GM19468 (cell line): ENCODE measurements at regions not wholly inside any gene's neighbourhood (a gene's known extent, or its start where the extent isn't known, plus 50 kb on each side); places are given as distances from the start of the nearest gene placed in this dataset.
"Not testable (repeated sequence)": the region's sequence is repeated elsewhere in the genome, so short reads cannot be mapped to it uniquely, and the experiment has no call there.

Experiments used
- ATAC-seq: cut with Tn5 transposase; IDR thresholded peaks from one replicate; pipeline ENCODE4 v1.9.1; 2021; ENCODE audit warnings: mild to moderate bottlenecking, moderate library complexity, moderate number of reproducible peaks; ENCODE audit not compliant: unreplicated experiment; ENCODE audit errors: extremely low read depth

DNA sequence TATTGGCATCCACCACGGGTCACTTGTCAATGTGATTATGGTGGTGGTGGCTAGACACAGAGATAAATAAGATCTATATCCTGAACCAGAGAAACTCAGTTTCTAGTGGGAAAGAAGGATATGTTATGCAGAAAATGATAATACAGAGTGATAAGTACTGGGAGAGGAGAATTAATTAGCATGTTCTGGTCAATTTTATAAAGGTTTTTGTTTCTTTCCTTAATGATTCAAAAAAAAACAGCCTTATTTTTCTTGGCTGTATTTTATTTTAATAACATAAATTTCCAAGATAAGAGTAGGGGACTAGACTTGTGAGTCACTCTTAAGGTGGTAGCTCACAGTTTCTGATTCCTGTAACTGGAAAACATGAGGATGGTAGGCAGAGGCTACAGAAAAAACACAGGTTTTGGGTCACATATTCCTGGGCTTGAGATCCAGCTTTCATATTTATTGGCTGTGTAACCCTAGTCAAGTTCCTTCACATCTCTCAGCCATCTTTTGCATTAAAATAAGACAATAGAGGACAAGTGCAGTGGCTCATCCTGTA, 350.3 kb upstream of the RPS23 start:
- ATAC-seq: no peak

DNA sequence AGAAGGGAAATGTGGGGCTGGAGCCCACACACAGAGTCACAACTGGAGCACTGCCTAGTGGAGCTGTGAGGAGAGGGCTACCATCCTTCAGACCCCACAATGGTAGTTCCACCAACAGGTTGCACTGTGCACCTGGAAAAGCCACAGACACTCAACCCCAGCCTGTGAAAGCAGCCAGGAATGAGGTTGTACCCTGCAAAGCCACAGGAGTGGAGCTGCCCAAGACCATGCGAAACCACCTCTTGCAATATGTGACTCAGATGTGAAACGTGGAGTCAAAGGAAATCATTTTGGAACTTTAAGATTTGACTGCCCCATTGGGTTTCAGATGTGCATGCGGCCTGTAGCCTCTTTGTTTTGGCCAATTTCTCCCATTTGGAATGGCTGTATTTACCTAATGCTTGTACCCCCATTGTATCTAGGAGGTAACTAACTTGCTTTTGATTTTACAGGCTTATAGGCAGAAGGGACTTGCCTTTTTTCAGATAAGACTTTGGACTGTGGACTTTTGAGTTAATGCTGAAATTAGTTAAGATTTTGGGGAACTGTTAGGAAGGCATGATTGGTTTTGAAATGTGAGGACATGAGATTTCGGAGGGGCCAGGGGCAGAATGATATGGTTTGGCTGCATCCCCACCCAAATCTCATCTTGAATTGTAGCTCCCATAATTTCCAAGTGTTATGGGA, 348.9 kb upstream of the RPS23 start:
- not testable (repeated sequence) for ATAC-seq

DNA sequence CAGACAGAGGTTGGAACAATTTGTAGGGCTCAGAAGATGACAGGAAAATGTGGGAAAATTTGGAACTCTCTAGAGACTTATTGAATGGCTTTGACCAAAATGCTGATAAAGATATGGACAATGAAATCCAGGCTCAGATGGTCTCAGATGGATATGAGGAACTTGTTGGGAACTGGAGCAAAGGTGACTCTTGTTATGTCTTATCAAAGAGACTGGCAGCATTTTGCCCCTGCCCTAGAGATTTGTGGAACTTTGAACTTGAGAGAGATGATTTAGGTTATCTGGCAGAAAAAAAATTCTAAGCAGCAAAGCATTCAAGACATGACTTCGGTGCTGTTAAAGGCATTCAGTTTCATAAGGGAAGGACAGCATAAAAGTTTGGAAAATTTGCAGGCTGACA, 347.9 kb upstream of the RPS23 start:
- not testable (repeated sequence) for ATAC-seq

DNA sequence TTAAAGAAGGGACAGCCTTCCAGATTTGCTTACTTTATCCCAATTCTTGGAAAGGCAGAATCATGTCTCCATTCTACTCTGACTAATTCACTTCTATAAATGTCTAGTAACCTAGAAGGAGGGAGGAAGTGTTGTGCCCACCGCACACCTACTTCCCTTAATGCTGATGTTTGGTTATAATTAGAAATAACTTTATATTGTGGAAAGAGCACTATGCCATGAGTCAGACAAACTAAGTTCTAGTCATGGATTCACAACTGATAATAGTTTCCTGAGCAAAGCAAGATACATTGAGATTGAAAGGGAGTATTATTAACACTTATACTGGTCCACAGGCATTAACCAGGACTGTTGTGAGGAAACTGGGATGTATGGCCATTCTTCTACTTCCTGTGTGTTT, 345.9 kb upstream of the RPS23 start:
- no peak for ATAC-seq

DNA sequence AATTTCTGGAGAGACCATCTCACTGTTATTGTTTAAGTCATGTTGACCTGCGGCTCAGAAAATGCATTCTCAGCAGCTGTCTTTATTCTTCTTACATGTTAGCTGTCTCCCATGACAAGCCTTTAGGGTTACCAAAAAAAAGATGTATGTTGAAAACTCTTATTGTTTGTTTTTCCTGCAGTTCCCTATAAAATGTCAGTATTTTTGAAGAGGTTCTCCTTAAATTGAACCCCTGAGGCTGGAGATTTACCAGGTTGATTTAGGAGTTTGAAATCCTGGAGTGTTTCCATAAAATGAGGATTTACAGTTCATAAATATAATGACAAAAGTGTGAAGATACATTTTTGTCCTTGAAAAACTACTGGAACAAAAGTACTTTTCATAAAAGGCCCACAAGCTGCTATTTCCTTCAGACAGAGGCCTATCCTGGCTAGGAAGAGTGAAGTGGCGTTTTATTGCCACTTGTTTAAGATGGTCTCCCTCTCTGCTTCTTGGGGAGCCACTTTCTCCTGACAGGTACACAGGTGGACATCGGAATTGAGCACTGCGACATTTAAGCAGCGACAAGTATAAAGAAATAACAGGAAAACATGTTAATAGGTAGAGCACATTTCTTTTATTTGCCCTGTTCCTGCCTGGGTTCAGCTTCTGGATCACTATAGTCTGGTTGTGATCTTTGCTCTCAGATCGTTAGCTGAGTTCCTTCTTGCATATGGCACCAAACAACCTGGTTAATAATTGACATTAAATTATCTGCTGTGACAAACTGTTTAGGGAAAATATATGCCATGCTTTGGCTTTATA, 344.8 kb upstream of the RPS23 start:
- ATAC-seq: no peak

DNA sequence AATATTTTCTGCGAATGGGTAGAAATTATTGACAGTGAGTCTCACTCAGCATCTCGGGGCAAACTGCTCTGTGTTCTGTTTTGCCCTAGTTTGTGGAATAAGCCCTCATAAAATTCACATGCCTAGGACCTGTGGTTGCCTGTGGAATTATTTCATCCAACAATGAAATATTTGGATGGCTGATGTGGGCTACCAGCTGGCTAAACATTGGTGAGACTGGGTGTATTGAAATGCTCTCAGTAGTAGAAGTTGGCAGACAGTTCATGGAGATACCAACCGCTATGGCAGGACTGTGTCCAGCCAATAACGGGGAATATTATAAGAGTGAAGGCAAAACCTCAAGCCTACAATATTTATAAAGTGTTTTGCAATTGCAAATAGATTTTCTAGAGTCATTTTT, 344.1 kb upstream of the RPS23 start:
- no peak for ATAC-seq

DNA sequence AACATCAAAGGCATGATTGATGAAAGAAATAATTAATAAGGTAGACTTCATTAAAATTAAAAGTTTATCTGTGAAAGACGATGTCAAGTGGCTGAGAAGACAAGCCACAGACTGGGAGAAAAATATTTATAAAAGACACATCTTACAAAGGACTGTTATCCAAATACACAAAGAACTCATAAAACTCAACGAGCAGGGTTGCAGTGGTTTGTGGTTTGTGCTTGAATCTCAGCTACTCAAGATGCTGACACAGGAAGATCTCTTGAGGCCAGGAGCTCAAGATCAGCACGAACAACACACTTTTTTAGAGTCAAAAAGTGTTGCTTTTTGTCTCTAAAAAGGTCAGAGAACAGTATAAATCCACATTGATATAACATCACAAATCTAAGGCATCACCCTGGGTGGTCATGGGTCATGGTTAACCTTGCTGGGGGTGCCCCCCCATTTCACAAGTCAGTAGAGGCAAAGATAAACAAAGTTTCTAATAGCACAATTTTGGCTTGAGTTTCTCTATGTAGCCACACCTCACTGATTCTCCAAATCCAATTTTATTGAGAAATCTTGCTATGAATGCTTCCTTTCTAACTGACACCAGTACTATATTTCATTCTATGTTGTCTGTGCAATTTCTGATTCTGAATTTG, 342.9 kb upstream of the RPS23 start:
- ATAC-seq: no peak

DNA sequence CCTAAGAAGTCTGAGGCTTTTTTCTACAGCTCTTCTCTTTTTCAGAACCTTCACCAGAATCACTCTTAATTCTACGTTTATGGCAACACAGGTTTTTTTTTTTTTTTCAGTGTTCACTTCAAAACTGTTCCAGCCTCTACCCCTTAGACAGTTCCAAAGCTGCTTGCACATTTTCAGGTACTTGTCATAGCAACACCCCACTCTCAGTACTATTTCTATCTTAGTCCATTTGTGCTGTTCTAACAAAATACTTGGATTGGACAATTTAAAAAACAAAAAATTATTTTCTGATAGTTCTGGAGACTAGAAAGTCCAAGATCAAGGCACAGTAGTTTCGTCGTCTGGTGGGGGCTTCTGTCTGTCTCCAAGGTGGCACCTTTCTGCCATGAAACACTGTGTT, 340.9 kb upstream of the RPS23 start:
- no peak for ATAC-seq

DNA sequence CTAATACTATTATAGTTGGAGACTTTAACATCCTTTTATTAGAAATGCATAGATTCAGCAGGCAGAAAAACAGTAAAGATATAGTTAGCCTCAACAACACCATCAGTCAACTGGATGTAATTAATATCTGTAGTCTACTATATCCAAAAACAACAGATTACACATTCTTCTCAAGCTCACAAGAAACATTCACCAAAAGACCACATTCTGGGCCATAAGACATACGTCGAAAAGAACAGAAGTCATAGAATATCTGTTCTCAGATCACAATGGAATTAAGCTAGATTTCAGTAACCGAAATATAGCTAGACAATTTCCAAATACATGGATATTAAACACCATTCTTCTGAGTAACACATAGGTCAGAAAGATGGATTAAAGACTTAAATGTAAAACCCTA, 336.6 kb upstream of the RPS23 start:
- ATAC-seq: no peak

DNA sequence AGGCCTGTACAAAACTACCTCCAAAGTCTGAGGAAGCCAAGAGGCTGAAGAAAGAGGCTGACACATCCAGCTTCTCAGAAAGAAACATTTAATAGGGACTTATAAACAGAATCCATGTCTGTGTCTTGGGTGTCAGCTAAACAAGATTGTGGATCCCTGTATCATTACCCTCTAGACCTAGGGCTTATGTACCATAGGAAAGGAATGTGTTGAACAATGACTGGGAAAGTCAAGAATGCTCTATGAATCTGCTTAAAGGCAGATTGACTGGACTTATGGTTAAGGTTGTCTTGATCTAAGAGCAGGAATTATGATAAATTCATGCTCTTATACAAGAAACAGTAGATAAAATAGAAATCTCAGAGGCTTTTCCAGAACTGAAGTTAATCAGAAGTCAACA, 335.7 kb upstream of the RPS23 start:
- no peak for ATAC-seq

DNA sequence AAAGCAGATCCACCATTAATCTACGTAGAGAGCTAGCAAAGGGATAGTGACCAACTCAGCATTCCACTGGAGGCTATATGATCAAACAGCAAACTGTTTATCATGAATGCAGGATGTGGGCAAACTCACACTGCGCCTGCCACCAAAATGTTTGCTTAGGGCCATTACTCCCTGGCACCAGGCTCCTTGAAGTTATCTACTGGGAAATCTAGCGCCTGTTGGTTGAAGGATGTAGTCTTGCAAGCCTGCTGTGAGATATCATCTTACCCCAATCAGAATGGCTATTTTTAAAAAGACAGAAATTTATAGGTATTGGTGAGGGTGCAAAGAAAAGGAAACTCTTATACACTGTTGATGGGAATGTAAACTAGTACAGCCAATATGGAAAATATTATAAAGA, 332.5 kb upstream of the RPS23 start:
- ATAC-seq: no peak

DNA sequence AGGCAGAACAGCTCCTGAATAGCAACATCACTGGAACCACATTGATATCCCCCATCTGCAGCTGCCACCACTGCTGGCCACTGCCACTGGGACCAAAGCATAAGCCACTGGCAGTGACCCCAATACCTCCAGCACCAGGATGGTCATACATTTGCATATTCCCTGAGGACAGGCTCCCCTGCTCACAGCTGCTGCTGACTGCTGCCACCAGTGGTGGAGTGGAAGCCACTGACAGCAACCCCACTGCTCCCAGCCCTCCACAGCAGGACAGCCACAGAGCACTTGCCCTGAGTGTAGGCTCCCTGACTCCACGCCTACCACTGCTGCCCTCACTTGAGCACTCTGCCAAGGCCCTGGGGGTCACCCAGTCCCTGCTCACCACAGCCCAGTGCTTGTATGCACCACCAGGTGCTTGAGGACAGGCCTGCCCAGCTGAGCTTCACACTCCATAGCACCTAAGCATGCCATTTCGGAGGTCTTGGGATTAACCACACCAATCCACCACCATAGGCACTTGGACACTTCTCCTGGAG, 327.4 kb upstream of the RPS23 start:
- ATAC-seq: no peak

DNA sequence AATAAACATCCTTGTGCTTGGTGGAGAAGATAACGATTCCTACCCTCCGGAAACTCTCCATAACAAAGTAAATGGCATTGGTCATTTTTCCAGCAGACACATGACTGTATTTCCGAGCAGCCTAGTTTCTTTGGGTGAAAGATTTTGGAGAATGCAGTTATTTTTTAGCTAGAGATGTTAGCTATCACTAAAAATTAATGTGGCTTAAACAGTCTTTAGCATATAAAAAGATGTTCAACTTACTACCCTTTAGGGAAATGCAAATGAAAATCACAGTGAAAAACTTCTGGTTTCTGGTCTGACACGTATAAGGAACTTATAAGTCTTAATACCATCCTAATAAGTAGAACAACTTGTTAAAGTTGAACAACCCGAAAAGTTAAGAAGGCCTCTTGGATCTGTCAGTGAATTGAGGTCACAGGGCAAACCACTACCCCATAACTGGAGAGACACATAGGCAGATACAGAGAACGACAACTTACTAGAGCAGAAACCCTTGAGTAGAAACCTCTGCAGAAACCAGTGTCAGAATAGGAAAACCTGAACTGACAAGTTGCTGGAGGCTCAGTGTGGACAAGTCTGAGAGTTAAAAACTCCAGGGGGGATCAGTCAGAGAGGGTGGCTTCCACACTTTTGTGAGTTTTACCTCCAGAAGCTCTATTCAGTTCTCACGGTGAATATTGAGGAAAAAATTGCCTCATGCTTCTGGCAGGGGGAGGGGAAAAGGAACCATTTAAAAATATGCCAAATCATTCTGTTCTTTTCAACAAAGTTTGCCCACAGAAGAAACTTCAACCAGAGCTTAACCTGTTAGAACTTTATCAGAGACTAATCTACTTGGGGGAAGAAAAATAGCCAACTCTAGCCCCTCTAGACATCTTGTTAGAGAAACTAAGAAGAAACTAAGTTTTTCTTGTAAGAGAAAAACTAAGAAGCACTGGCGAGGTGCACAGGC, 325.2 kb upstream of the RPS23 start:
- no peak for ATAC-seq

DNA sequence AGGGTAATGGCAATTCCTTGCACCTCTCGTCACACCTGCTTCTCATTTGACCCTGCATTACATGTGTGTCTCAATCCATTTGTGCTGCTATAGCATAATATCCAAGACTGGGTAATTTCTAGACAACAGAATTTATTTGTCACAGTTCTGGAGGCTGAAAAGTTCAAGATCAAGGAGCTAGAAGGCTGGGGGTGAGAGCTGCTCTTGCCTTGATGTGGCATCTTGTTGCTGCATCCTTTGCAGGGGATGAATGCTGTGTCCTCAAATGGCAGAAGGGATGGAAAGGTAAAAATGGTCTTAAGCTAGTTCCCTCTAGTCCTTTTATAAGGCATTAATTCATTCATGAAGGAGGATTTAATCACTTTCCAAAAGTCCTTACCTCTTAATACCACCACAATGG, 323.7 kb upstream of the RPS23 start:
- ATAC-seq: no peak

DNA sequence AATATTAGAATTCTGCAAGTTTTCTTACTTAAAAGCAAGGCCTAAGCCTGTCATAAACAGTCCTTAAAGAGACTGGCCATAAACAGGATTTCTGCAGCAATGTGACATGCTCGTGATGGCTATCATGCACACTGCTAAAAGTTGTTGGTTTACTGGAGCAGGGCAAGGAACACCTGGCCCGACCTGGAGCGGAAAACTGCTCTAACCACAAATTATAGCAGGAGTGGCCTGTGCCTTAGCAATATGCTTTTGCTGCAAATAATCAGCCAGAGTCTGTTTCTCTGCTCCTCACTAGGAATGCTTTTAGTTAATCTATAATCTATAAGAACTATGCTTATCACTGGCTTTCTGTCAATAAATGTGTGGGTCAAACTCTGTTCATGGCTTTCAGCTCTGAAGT, 322.9 kb upstream of the RPS23 start:
- no peak for ATAC-seq

DNA sequence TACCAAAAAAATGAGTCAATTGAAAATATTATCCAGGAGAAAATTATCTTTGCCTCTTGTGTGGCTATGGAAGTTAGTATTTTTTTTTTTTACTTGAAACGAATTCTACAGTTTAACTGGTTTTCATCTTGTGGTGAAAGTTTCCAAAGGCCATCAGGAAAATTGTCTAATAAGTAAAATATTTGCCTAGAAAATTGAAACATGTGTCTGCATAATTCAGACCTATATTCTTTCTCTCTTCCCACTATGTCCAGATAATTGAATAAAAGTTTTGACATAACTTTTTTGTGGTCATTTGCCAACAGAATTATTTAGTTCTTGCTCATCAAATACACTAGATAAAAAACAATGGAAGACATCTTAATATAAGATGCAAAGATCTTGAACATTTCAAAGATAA, 321.5 kb upstream of the RPS23 start:
- no peak for ATAC-seq

DNA sequence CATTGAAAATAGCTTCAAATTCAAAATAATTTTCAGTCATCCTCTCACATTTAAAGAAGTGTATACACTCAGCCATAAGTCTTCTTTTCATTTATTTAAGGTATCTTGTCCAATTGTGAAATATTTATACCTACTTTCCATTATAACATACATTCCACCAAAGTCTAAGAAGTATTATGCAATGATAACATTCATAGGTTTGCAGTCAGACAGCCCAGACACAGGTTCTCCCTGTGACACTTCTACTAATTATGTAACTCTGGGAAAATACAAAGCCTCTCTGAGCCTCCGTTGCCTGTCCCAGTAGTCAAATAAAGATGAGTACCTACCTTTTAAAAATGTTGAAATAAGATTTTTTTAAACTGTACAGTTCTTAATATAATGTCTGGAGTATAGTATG, 320.9 kb upstream of the RPS23 start:
- no peak for ATAC-seq

DNA sequence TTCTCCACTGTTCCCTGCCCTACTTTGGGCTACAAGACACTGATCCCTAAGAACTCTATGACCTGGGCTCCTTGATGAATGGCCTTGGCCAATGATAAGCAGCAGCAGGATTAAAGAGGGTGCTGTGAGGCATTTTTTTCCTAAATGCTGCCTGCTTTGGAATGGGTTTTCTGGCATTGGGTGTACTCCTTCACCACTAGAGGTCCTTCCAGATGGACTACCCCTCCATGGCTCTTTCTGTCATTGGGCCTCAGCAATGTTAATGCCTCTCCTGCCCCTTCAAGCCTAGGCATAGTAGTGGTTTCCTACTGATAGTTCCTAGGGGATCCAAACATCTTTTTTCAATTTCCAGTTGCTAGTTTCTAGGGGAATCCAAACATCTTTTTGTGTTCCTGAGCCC, 319.3 kb upstream of the RPS23 start:
- no peak for ATAC-seq

DNA sequence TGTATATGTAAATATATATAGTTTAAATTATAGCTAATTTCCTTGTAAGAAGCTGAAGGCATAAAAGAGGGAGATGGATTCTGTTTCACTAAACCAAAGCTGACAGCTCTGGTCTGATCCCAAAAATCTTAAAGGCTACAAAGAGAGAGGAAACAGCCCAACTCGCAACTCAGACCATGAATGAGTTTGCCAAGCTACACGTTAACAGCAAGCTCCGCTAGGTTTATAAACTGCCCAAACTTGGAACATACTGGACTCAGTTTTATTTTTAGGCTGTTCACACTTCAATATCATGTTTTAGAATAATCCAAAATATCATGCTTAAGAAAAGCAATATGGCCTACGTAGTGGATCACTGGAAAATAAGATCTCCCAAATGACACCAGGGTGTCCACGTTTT, 318.3 kb upstream of the RPS23 start:
- no peak for ATAC-seq

DNA sequence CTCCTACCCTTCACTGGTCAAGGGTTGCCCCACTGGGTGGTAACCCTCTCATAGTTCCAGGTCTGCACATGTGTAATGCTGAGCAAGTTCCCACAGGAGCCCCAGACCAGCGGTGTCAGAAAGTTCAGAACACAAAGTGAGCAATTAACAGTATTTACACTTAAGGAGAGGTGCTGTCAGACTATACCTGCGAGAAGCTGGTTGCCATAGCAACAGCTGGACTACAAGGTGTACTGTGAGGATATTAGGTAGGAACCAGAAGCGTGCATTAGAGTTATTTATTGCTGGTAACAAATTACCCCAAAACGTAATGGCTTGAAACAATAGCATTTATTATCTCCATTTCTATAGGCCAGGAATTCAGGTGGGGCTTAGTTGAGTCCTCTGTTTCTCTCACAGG, 317.0 kb upstream of the RPS23 start:
- no peak for ATAC-seq
